Endothelial cell of umbilical vein (primary cell): ENCODE measurements at regions not wholly inside any gene's neighbourhood (a gene's known extent, or its start where the extent isn't known, plus 50 kb on each side); places are given as distances from the start of the nearest gene placed in this dataset.
"Not testable (repeated sequence)": the region's sequence is repeated elsewhere in the genome, so short reads cannot be mapped to it uniquely, and the experiment has no call there.

Experiments used
- BruUV-seq: library from RNA; stranded (reverse); fragments of 400-500 nt; replicated peaks from 2 replicates; lab custom pipeline; 2021; lab: Mats Ljungman, UMichigan
- CTCF ChIA-PET: fragments of 300-600, 350-600 bp; sonication (Branson Sonifier 250); formaldehyde crosslinking; loops from one replicate; lab custom pipeline; 2021; ENCODE audit warnings: antibody characterized with exemption, inconsistent platforms; lab: Charles Lee
- POLR2A ChIA-PET: fragments of 300-600, 350-600 bp; sonication (Branson Sonifier 250); formaldehyde crosslinking; loops from one replicate; lab custom pipeline; 2021; ENCODE audit warnings: antibody characterized with exemption, inconsistent platforms; lab: Charles Lee
- DNase-seq: peaks from one replicate; pipeline ENCODE4 v3.0.0-alpha.2; 2011; ENCODE audit warnings: low read depth, low spot score
- FAIRE-seq: peaks from 2 replicates; lab custom pipeline; 2011; peaks lifted over from hg19 to GRCh38; lab: Jason Lieb, UNC
- H2AFZ ChIP-seq: 2 replicates; pipeline ENCODE4 v1.6.0; 2012; ENCODE audit warnings: low read depth, low read length, control low read depth, inconsistent platforms
- H3K27ac ChIP-seq: 2 replicates; pipeline ENCODE4 v1.5.1; 2011; ENCODE audit warnings: low read depth, mild to moderate bottlenecking, control low read depth, low read length, moderate library complexity; ENCODE audit not compliant: insufficient read depth
- H3K27me3 ChIP-seq, 2 experiments: 2 replicates each; pipeline versions ENCODE4 v1.6.0 to v1.6.1; 2011; ENCODE audit warnings: low read length in 2 of 2, mixed read lengths in 1 of 2; ENCODE audit not compliant: control insufficient read depth in 2 of 2, insufficient read depth in 2 of 2
- H3K36me3 ChIP-seq, 2 experiments: 2 replicates in 1 of 2; 3 replicates in 1 of 2; pipeline ENCODE4 v1.5.1; 2011; ENCODE audit warnings: low read length in 2 of 2, mild to moderate bottlenecking in 1 of 2, moderate library complexity in 1 of 2; ENCODE audit not compliant: control insufficient read depth in 2 of 2, insufficient read depth in 2 of 2; ENCODE audit errors: extremely low read depth in 1 of 2
- H3K4me1 ChIP-seq: 3 replicates; pipeline ENCODE4 v1.5.1; 2011; ENCODE audit warnings: mild to moderate bottlenecking, low read length; ENCODE audit not compliant: control insufficient read depth, insufficient read depth; ENCODE audit errors: extremely low read depth
- H3K4me2 ChIP-seq: 2 replicates; pipeline ENCODE4 v1.6.1; 2011; ENCODE audit warnings: low read length, control low read depth, mixed read lengths; ENCODE audit not compliant: insufficient read depth
- H3K4me3 ChIP-seq, 3 experiments: fragments of 200-600 bp in 1 of 3; sonication (generic), shearing (Covaris generic) in 1 of 3; replicated peaks in 1 of 3; 2 replicates each; pipeline ENCODE4 v1.5.1; 2011 to 2016; ENCODE audit warnings: control low read depth in 3 of 3, low read length in 3 of 3, mild to moderate bottlenecking in 2 of 3, inconsistent platforms in 1 of 3, low read depth in 1 of 3, moderate library complexity in 1 of 3; ENCODE audit not compliant: insufficient read depth in 1 of 3
- H3K79me2 ChIP-seq: 2 replicates; pipeline ENCODE4 v1.6.0; 2012; ENCODE audit warnings: low read length, inconsistent platforms; ENCODE audit not compliant: control insufficient read depth, insufficient read depth
- H3K9ac ChIP-seq: replicated peaks from 2 replicates; pipeline ENCODE3; 2011; ENCODE audit warnings: low read length, control low read depth; ENCODE audit not compliant: insufficient read depth; ENCODE audit errors: extremely low read depth
- H3K9me1 ChIP-seq: replicated peaks from 3 replicates; pipeline ENCODE4 v1.6.0; 2011; ENCODE audit warnings: mild to moderate bottlenecking, low read length; ENCODE audit not compliant: control insufficient read depth, insufficient read depth; ENCODE audit errors: extremely low read depth
- H3K9me3 ChIP-seq: replicated peaks from 2 replicates; pipeline ENCODE4 v1.5.1; 2012; ENCODE audit warnings: low read length, inconsistent platforms; ENCODE audit not compliant: control insufficient read depth, insufficient read depth
- H4K20me1 ChIP-seq: replicated peaks from 2 replicates; pipeline ENCODE3; 2011; ENCODE audit warnings: mild to moderate bottlenecking, low read length; ENCODE audit not compliant: control insufficient read depth, insufficient read depth; ENCODE audit errors: extremely low read depth
- EZH2 ChIP-seq: IDR thresholded peaks from 2 replicates; pipeline ENCODE4 v1.6.1; 2012; ENCODE audit warnings: borderline replicate concordance, low read depth, mild to moderate bottlenecking, moderate library complexity, low read length, inconsistent platforms; ENCODE audit not compliant: severe bottlenecking
- FOS ChIP-seq: IDR thresholded peaks from 2 replicates; pipeline ENCODE4 v1.6.1; 2011; ENCODE audit warnings: mild to moderate bottlenecking, low read length, moderate library complexity, borderline replicate concordance; ENCODE audit not compliant: insufficient read depth
- GATA2 ChIP-seq: IDR thresholded peaks from 2 replicates; pipeline ENCODE4 v1.7.0; 2011; ENCODE audit warnings: low read depth, mild to moderate bottlenecking, moderate library complexity, mixed read lengths, low read length; ENCODE audit not compliant: insufficient read length, insufficient read depth
- JUN ChIP-seq: IDR thresholded peaks from 2 replicates; pipeline ENCODE4 v1.6.1; 2011; ENCODE audit warnings: borderline replicate concordance, low read depth; ENCODE audit not compliant: insufficient read length, insufficient read depth
- MYC ChIP-seq: IDR thresholded peaks from one replicate; pipeline ENCODE4 v1.6.1; 2011; ENCODE audit warnings: mild to moderate bottlenecking, low read depth, low read length
- POLR2A ChIP-seq: IDR thresholded peaks from 2 replicates; pipeline ENCODE4 v1.6.1; 2012; ENCODE audit warnings: low read depth, mild to moderate bottlenecking, control low read depth, low read length
- POLR2AphosphoS5 ChIP-seq: IDR thresholded peaks from 2 replicates; pipeline ENCODE4 v1.6.1; 2012; ENCODE audit warnings: low read depth, mild to moderate bottlenecking, control low read depth, low read length, moderate library complexity; ENCODE audit not compliant: insufficient read depth
- dilution Hi-C: fragments of 300-500 bp; cut with MboI; formaldehyde crosslinking; loops from one replicate; pipeline ENCODE4 v1.15.0; 2019; ENCODE audit warnings: low sequenced_read_pairs; ENCODE audit not compliant: extremely low pct_ligation_motif_present
- intact Hi-C: fragments of 100-400 bp; cut with micrococcal nuclease; formaldehyde crosslinking; loops from one replicate; pipeline ENCODE4 v1.10.0; 2022
- TF ChIP-seq, protein P1 (sequence below): IDR thresholded peaks from 2 replicates; pipeline ENCODE4 v1.6.1; 2011; ENCODE audit not compliant: insufficient read depth, insufficient read length
- TF ChIP-seq, protein P2 (sequence below), 2 donors: IDR thresholded peaks; 1 replicate in 1 of 2; 2 replicates in 1 of 2; pipeline ENCODE4 v1.5.1; 2011; ENCODE audit warnings: low read length in 2 of 2, mild to moderate bottlenecking in 2 of 2, moderate library complexity in 2 of 2, control low read depth in 1 of 2, inconsistent platforms in 1 of 2, low read depth in 1 of 2; ENCODE audit not compliant: insufficient read depth in 1 of 2; ENCODE audit errors: extremely low read depth in 1 of 2

DNA sequence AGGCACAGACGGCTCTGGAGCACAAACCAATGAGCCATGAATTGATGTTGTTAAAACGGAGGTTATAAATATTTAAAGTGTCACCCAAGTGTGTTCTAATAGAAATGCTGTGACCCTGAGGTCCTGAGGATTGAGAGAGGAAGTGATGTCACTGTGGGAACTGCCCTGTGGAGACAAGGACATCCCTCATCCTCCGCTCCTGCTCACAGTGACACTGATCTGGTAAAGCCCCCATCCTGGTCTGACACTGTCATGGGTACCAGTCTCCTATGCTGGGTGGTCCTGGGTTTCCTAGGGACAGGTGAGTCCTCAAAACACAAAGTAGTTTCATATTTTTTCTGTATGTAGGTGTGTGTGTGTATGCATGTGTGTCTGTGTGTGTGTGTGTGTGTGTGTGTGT lies 237.9 kb upstream of the PRSS1 start:
- Histone ChIP-seq H3K4me3 (no peak overlapping the region), H4K20me1 (no peaks in the 10 kb centered on the region), H3K36me3 (no peaks in the 10 kb centered on the region), H3K9me3 (no peaks in the 10 kb centered on the region), H3K9ac (no peak overlapping the region), H3K27me3 (peaks cover 6 to 7% of the 10 kb centered on the region in 2 experiments), H3K79me2 (no peaks in the 10 kb centered on the region), H2AFZ (no peak overlapping the region), H3K9me1 (no peaks in the 10 kb centered on the region), H3K4me1 (no peaks in the 10 kb centered on the region), H3K4me2 (no peak overlapping the region), H3K27ac (no peak overlapping the region)
- POLR2A ChIA-PET: no interaction called here
- no TSS peak for BruUV-seq
- dilution Hi-C loops (no loop called here), intact Hi-C loops (no loop called here)
- no peak for TF ChIP-seq POLR2AphosphoS5
- TF ChIP-seq MYC: no peak
- TF ChIP-seq GATA2: no peak
- TF ChIP-seq, protein P1, sequence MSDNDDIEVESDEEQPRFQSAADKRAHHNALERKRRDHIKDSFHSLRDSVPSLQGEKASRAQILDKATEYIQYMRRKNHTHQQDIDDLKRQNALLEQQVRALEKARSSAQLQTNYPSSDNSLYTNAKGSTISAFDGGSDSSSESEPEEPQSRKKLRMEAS: no peak
- no peak for TF ChIP-seq POLR2A
- TF ChIP-seq FOS: no peak
- no peak for TF ChIP-seq JUN
- no peak for TF ChIP-seq EZH2
- TF ChIP-seq, protein P2, sequence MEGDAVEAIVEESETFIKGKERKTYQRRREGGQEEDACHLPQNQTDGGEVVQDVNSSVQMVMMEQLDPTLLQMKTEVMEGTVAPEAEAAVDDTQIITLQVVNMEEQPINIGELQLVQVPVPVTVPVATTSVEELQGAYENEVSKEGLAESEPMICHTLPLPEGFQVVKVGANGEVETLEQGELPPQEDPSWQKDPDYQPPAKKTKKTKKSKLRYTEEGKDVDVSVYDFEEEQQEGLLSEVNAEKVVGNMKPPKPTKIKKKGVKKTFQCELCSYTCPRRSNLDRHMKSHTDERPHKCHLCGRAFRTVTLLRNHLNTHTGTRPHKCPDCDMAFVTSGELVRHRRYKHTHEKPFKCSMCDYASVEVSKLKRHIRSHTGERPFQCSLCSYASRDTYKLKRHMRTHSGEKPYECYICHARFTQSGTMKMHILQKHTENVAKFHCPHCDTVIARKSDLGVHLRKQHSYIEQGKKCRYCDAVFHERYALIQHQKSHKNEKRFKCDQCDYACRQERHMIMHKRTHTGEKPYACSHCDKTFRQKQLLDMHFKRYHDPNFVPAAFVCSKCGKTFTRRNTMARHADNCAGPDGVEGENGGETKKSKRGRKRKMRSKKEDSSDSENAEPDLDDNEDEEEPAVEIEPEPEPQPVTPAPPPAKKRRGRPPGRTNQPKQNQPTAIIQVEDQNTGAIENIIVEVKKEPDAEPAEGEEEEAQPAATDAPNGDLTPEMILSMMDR (IDR thresholded peaks at IDR 0.05; ENCODE audit: extremely low read depth in 1 of 2, insufficient read depth in 1 of 2, low read depth in 1 of 2, low read length in 2 of 2): no peak
- no peak for DNase-seq
- CTCF ChIA-PET: no interaction called here
- no peak for FAIRE-seq

DNA sequence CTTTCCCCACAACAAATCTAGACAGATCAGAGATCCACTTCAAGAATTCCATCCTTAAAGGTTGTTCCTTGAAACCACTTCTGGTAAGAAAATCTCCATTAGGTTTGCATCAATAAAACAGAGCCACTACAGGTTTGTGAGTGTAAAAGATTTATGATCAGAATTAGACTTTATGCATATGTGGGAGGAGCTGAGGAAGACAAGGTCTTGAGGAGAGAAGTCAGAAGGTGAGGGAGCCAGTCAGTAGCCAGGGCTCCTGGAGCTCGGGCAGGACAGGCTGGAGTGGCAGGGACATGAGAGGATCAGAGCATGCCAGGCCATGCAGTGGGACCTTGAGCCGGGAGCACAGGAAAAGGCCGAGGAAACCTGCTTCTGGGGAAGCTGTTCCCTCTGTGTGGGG lies 240.0 kb upstream of the PRSS1 start:
- H3K4me1 ChIP-seq, H3K9me3 ChIP-seq, H3K36me3 ChIP-seq, H2AFZ ChIP-seq, POLR2A ChIA-PET, H4K20me1 ChIP-seq, BruUV-seq, H3K27ac ChIP-seq, intact Hi-C loops, dilution Hi-C loops, H3K9ac ChIP-seq, H3K79me2 ChIP-seq, H3K4me2 ChIP-seq, FAIRE-seq, DNase-seq, H3K4me3 ChIP-seq, H3K9me1 ChIP-seq, H3K27me3 ChIP-seq: not testable (repeated sequence)
- CTCF ChIA-PET: interaction anchor here (1.5 kb wide), 1 partner anchor 15 kb away, joined by 4 read pairs; no protein-coding TSS in a partner anchor
